A549 (cell line): ENCODE measurements at regions not wholly inside any gene's neighbourhood (a gene's known extent, or its start where the extent isn't known, plus 50 kb on each side); places are given as distances from the start of the nearest gene placed in this dataset.
A peak's percentile ranks its signal among the peaks of the same experiment; 100 is the strongest.

Experiments
- ATAC-seq, 2 experiments: fragments of 200-7000 bp in 1 of 2; fragments of >200 bp in 1 of 2; cut with Nextera tagmentation in 1 of 2; cut with Tn5 transposase in 1 of 2; 3 replicates each; pipeline versions ENCODE4 v1.8.0 to v1.9.1; 2018 to 2020; ENCODE audit warnings: mild to moderate bottlenecking in 1 of 2, moderate library complexity in 1 of 2
- CTCF ChIA-PET: fragments of 300-600 bp; sonication (Branson Sonifier 250); formaldehyde crosslinking; extraction: SDS; loops from one replicate; lab custom pipeline; 2021; ENCODE audit warnings: antibody characterized with exemption, inconsistent platforms; lab: Yijun Ruan, JAX
- POLR2A ChIA-PET: fragments of 350-600 bp; formaldehyde crosslinking; extraction: SDS; loops from one replicate; lab custom pipeline; 2021; ENCODE audit warnings: antibody characterized with exemption, inconsistent platforms; lab: Yijun Ruan, JAX
- DNase-seq, 2 experiments: peaks; one replicate each; pipeline versions ENCODE4 v3.0.0 to v3.0.0-alpha.2; 2011 to 2016; ENCODE audit warnings: low read depth in 1 of 2, low spot score in 1 of 2
- FAIRE-seq: peaks from 2 replicates; lab custom pipeline; 2011; peaks lifted over from hg19 to GRCh38; lab: Jason Lieb, UNC
- H3K27ac ChIP-seq, 2 experiments: fragments of >200 bp; sonication (Bioruptor Twin); formaldehyde crosslinking; 3 replicates each; pipeline ENCODE4 v1.5.1; 2016 to 2017
- H3K4me1 ChIP-seq: fragments of >200 bp; sonication (Bioruptor Twin); formaldehyde crosslinking; 3 replicates; pipeline ENCODE4 v1.6.1; 2016
- H3K4me2 ChIP-seq: fragments of >200 bp; sonication (Bioruptor Twin); formaldehyde crosslinking; 3 replicates; pipeline ENCODE4 v1.6.1; 2016
- H3K4me3 ChIP-seq: fragments of >200 bp; sonication (Bioruptor Twin); formaldehyde crosslinking; 3 replicates; pipeline ENCODE4 v1.5.1; 2016
- H3K9me3 ChIP-seq: fragments of >200 bp; sonication (Bioruptor Twin); formaldehyde crosslinking; 3 replicates; pipeline ENCODE4 v1.6.1; 2016
- BCL3 ChIP-seq: fragments of >200 bp; sonication (Bioruptor Twin); formaldehyde crosslinking; IDR thresholded peaks from 3 replicates; pipeline ENCODE4 v1.6.1; 2016
- CBX8 ChIP-seq: fragments of 200-600 bp; sonication (generic); IDR thresholded peaks from 2 replicates; pipeline ENCODE4 v1.6.1; 2016
- CEBPB ChIP-seq, 2 experiments: fragments of >200 bp in 1 of 2; sonication (Bioruptor Twin) in 1 of 2; formaldehyde crosslinking in 1 of 2; IDR thresholded peaks; 2 replicates each; pipeline ENCODE4 v1.6.1; 2012 to 2016
- CHD4 ChIP-seq: fragments of 200-600 bp; sonication (generic); IDR thresholded peaks from 2 replicates; pipeline ENCODE4 v1.6.1; 2016; ENCODE audit warnings: antibody characterized with exemption, mild to moderate bottlenecking, borderline replicate concordance
- ESRRA ChIP-seq: fragments of 150-350 bp; IDR thresholded peaks from 2 replicates; pipeline ENCODE4 v1.6.1; 2014; ENCODE audit warnings: mild to moderate bottlenecking, low read length, borderline replicate concordance
- HMGXB4 ChIP-seq: fragments of 250-450 bp; sonication (Bioruptor Pico); IDR thresholded peaks from 2 replicates; pipeline ENCODE4 v1.5.0; 2021; ENCODE audit warnings: mild to moderate bottlenecking, moderate library complexity, borderline replicate concordance
- HOXB5 ChIP-seq: fragments of 250-450 bp; sonication (Bioruptor Pico); IDR thresholded peaks from 2 replicates; pipeline ENCODE4 v1.5.0; 2020; ENCODE audit warnings: mild to moderate bottlenecking, moderate library complexity
- JUN ChIP-seq, 2 experiments: fragments of >200 bp; sonication (Bioruptor Twin); formaldehyde crosslinking; IDR thresholded peaks; 2 replicates in 1 of 2; 3 replicates in 1 of 2; pipeline ENCODE4 v1.6.1; 2016 to 2017
- MAFK ChIP-seq: fragments of 450-650 bp; IDR thresholded peaks from 2 replicates; pipeline ENCODE4 v1.6.1; 2014; ENCODE audit not compliant: partially characterized antibody
- NFE2L2 ChIP-seq: fragments of 150-350 bp; conservative IDR thresholded peaks from 2 replicates; pipeline ENCODE4 v1.6.1; 2014; ENCODE audit warnings: low read length
- PHF8 ChIP-seq: fragments of 200-600 bp; sonication (generic); IDR thresholded peaks from 2 replicates; pipeline ENCODE4 v1.6.1; 2016; ENCODE audit warnings: low read depth, mild to moderate bottlenecking, antibody characterized with exemption, moderate library complexity, borderline replicate concordance
- POLR2A ChIP-seq: IDR thresholded peaks from 2 replicates; pipeline ENCODE4 v1.6.1; 2012; ENCODE audit warnings: mild to moderate bottlenecking, low read length
- POLR2AphosphoS2 ChIP-seq: conservative IDR thresholded peaks from 2 replicates; pipeline ENCODE4 v1.6.1; 2012; ENCODE audit warnings: low read length, improper control_type of control experiment, inconsistent platforms
- REST ChIP-seq: fragments of 200-600 bp; sonication (generic); IDR thresholded peaks from 2 replicates; pipeline ENCODE4 v1.6.1; 2016; ENCODE audit warnings: antibody characterized with exemption, mild to moderate bottlenecking, moderate library complexity
- SMC3 ChIP-seq: fragments of >200 bp; sonication (Bioruptor Twin); formaldehyde crosslinking; IDR thresholded peaks from 3 replicates; pipeline ENCODE4 v1.6.1; 2018; ENCODE audit warnings: inconsistent platforms
- TP53 ChIP-seq: fragments of 250-450 bp; sonication (Bioruptor Pico); IDR thresholded peaks from 2 replicates; pipeline ENCODE4 v1.5.0; 2021; ENCODE audit warnings: mild to moderate bottlenecking, moderate library complexity
- USF2 ChIP-seq: fragments of 450-650 bp; IDR thresholded peaks from 2 replicates; pipeline ENCODE4 v1.6.1; 2014; ENCODE audit warnings: antibody characterized with exemption
- WGBS: methylation state at CpG from one replicate; pipeline ENCODE4 v1.1.6; 2017; ENCODE audit errors: missing lambda C conversion rate; 5-methylcytosine and 5-hydroxymethylcytosine counted together

GRCh38 chr3:135864060-135864459 is 101.5 kb upstream of the PPP2R3A start:
- DNase-seq (no peak), FAIRE-seq (no peak), ATAC-seq (no peak)
- 3% methylated on average over 1 of the region's 1 CpG for whole genome bisulfite sequencing
- no peaks in the 10 kb centered on the region for H3K9me3 ChIP-seq
- no peak overlapping the region for H3K27ac ChIP-seq
- TF ChIP-seq MAFK (peak; percentile 89), REST (no peak)
- CTCF ChIA-PET = no interaction called here
- no peak overlapping the region for H3K4me2 ChIP-seq
- H3K4me3 ChIP-seq = no peak overlapping the region
- POLR2A ChIA-PET = no interaction called here
- H3K4me1 ChIP-seq = no peaks in the 10 kb centered on the region

- Histone ChIP-seq H3K27ac (no peak overlapping the region), H3K9me3 (no peaks in the 10 kb centered on the region), H3K4me3 (no peak overlapping the region), H3K4me2 (no peak overlapping the region), H3K4me1 (no peaks in the 10 kb centered on the region)
- FAIRE-seq = no peak
- ChIA-PET POLR2A (no interaction called here), CTCF (no interaction called here)
- no peak for DNase-seq
- no peak for ATAC-seq
- TF ChIP-seq CBX8 = no peak
- TF ChIP-seq POLR2A = no peak
- TF ChIP-seq USF2 = no peak
- TF ChIP-seq HMGXB4 = no peak
- TF ChIP-seq CEBPB (IDR thresholded peaks at IDR 0.05) = no peak
- no peak for TF ChIP-seq ESRRA
- no peak for TF ChIP-seq CHD4
- no peak for TF ChIP-seq PHF8
- TF ChIP-seq BCL3 = no peak
These were observed 100.4 kb upstream of the PPP2R3A start for GRCh38 chr3:135865085-135865484.

GRCh38 chr3:135865553-135865952 is 100.0 kb upstream of the PPP2R3A start:
- H3K27ac ChIP-seq = no peak overlapping the region
- H3K4me2 ChIP-seq = no peak overlapping the region
- TF ChIP-seq TP53 (CRISPR knock-in tag) (no peak), HOXB5 (CRISPR knock-in tag) (no peak), JUN (IDR thresholded peaks at IDR 0.05) (no peak), POLR2AphosphoS2 (no peak), SMC3 (no peak), NFE2L2 (no peak)
- no peaks in the 10 kb centered on the region for H3K4me1 ChIP-seq
- ChIA-PET POLR2A (no interaction called here), CTCF (no interaction called here)
- no peak for ATAC-seq
- H3K4me3 ChIP-seq = no peak overlapping the region
- 26% methylated on average over 2 of the region's 2 CpGs for WGBS
- DNase-seq = no peak
- no peak for FAIRE-seq
- no peaks in the 10 kb centered on the region for H3K9me3 ChIP-seq
